Liver (tissue), 3 donors: ENCODE measurements at regions not wholly inside any gene's neighbourhood (a gene's known extent, or its start where the extent isn't known, plus 50 kb on each side); places are given as distances from the start of the nearest gene placed in this dataset.

Experiments
- ATF3 ChIP-seq: IDR thresholded peaks from 2 replicates; pipeline ENCODE4 v1.6.1; 2016; ENCODE audit warnings: antibody characterized with exemption
- CTCF ChIP-seq: fragments of 150-350 bp; IDR thresholded peaks from 2 replicates; pipeline ENCODE4 v1.5.1; 2017; ENCODE audit warnings: improper control_type of control experiment, low read depth, low read length; ENCODE audit not compliant: missing input control
- EGR1 ChIP-seq, 2 donors: IDR thresholded peaks; 2 replicates each; pipeline ENCODE4 v1.6.1; 2016 to 2018; ENCODE audit warnings: antibody characterized with exemption in 2 of 2, low read depth in 2 of 2
- GABPA ChIP-seq, 2 donors: IDR thresholded peaks in 1 of 2; conservative IDR thresholded peaks in 1 of 2; 2 replicates each; pipeline ENCODE4 v1.6.1; 2016; ENCODE audit warnings: antibody characterized with exemption in 2 of 2, mild to moderate bottlenecking in 1 of 2, moderate library complexity in 1 of 2
- JUND ChIP-seq, 2 donors: IDR thresholded peaks; 2 replicates each; pipeline ENCODE4 v1.6.1; 2016; ENCODE audit warnings: antibody characterized with exemption in 2 of 2
- RAD21 ChIP-seq, 2 donors: IDR thresholded peaks; 2 replicates each; pipeline ENCODE4 v1.6.1; 2016; ENCODE audit warnings: antibody characterized with exemption in 2 of 2, mild to moderate bottlenecking in 2 of 2
- REST ChIP-seq: IDR thresholded peaks from 2 replicates; pipeline ENCODE4 v1.6.1; 2016; ENCODE audit warnings: antibody characterized with exemption, mild to moderate bottlenecking
- RXRA ChIP-seq, 2 donors: IDR thresholded peaks; 2 replicates each; pipeline ENCODE4 v1.6.1; 2017 to 2018; ENCODE audit warnings: antibody characterized with exemption in 2 of 2, mild to moderate bottlenecking in 1 of 2
- TAF1 ChIP-seq: conservative IDR thresholded peaks from 2 replicates; pipeline ENCODE4 v1.6.1; 2016; ENCODE audit warnings: antibody characterized with exemption, mild to moderate bottlenecking
- YY1 ChIP-seq: IDR thresholded peaks from 2 replicates; pipeline ENCODE4 v1.6.1; 2016; ENCODE audit warnings: antibody characterized with exemption, mild to moderate bottlenecking
- ZBTB33 ChIP-seq: IDR thresholded peaks from 2 replicates; pipeline ENCODE4 v1.6.1; 2016; ENCODE audit warnings: antibody characterized with exemption
- donor health status: healthy.
- donor health status: healthy.

- no peak for TF ChIP-seq CTCF
- TF ChIP-seq EGR1 (IDR thresholded peaks at IDR 0.05; ENCODE audit: low read depth in 2 of 2) = no peak
- no peak for TF ChIP-seq YY1
- no peak for TF ChIP-seq TAF1
- TF ChIP-seq GABPA (IDR thresholded peaks at IDR 0.05 in 1 of 2, conservative IDR thresholded peaks at IDR 0.05 in 1 of 2) = no peak
- no peak for TF ChIP-seq JUND (IDR thresholded peaks at IDR 0.05)
- TF ChIP-seq REST = no peak
- no peak for TF ChIP-seq RAD21 (IDR thresholded peaks at IDR 0.05)
- TF ChIP-seq ATF3 = no peak
- no peak for TF ChIP-seq ZBTB33
- TF ChIP-seq RXRA (IDR thresholded peaks at IDR 0.05) = no peak
Observed at GRCh38 chr7:405489-406211, 114.0 kb downstream of the PDGFA start.
